Glutamatergic neuron (in vitro differentiated cells): ENCODE measurements at regions not wholly inside any gene's neighbourhood (a gene's known extent, or its start where the extent isn't known, plus 50 kb on each side); places are given as distances from the start of the nearest gene placed in this dataset.

Experiments used
- DNase-seq: peaks from one replicate; pipeline ENCODE4 v3.0.0; 2022
- H3K27ac Mint-ChIP-seq: one replicate; pipeline ENCODE4 v1.8.0; 2020; ENCODE audit warnings: mild to moderate bottlenecking, mixed read lengths, inconsistent platforms; ENCODE audit not compliant: unreplicated experiment
- H3K27me3 Mint-ChIP-seq: one replicate; pipeline ENCODE4 v1.8.0; 2020; ENCODE audit warnings: mild to moderate bottlenecking, moderate library complexity, mixed read lengths, inconsistent platforms; ENCODE audit not compliant: unreplicated experiment
- H3K36me3 Mint-ChIP-seq: one replicate; pipeline ENCODE4 v1.8.0; 2020; ENCODE audit warnings: mild to moderate bottlenecking, mixed read lengths, inconsistent platforms; ENCODE audit not compliant: unreplicated experiment
- H3K4me1 Mint-ChIP-seq: one replicate; pipeline ENCODE4 v1.8.0; 2020; ENCODE audit warnings: mild to moderate bottlenecking, low read depth, mixed read lengths, inconsistent platforms; ENCODE audit not compliant: unreplicated experiment
- H3K4me3 Mint-ChIP-seq: one replicate; pipeline ENCODE4 v1.8.0; 2020; ENCODE audit warnings: mild to moderate bottlenecking, mixed read lengths, inconsistent platforms; ENCODE audit not compliant: unreplicated experiment
- H3K9me3 Mint-ChIP-seq: one replicate; pipeline ENCODE4 v1.8.0; 2020; ENCODE audit warnings: mild to moderate bottlenecking, moderate library complexity, mixed read lengths, inconsistent platforms; ENCODE audit not compliant: unreplicated experiment
- CTCF ChIP-seq: fragments of 200-600 bp; sonication (generic); IDR thresholded peaks from one replicate; pipeline ENCODE4 v1.5.0; 2021; ENCODE audit not compliant: partially characterized antibody, unreplicated experiment

- no peak overlapping the region for H3K27ac Mint-ChIP-seq
- TF ChIP-seq CTCF: no peak
- no peaks in the 10 kb centered on the region for H3K36me3 Mint-ChIP-seq
- H3K4me3 Mint-ChIP-seq: no peak overlapping the region
- DNase-seq: no peak
- peaks cover 47% of the 10 kb centered on the region for H3K4me1 Mint-ChIP-seq
- H3K9me3 Mint-ChIP-seq: no peaks in the 10 kb centered on the region
- H3K27me3 Mint-ChIP-seq: peaks cover 4% of the 10 kb centered on the region
These were observed 72.8 kb downstream of the SIPA1L2 start for GRCh38 chr1:232557096-232557495.

GRCh38 chr1:232556351-232556750 lies 73.6 kb downstream of the SIPA1L2 start:
- H3K4me3 Mint-ChIP-seq: no peak overlapping the region
- H3K9me3 Mint-ChIP-seq: no peaks in the 10 kb centered on the region
- peaks cover 42% of the 10 kb centered on the region for H3K4me1 Mint-ChIP-seq
- TF ChIP-seq CTCF: no peak
- no peak for DNase-seq
- no peaks in the 10 kb centered on the region for H3K36me3 Mint-ChIP-seq
- H3K27ac Mint-ChIP-seq: no peak overlapping the region
- peaks cover 4% of the 10 kb centered on the region for H3K27me3 Mint-ChIP-seq

- H3K4me3 Mint-ChIP-seq: no peak overlapping the region
These were observed 74.3 kb downstream of the SIPA1L2 start for GRCh38 chr1:232555494-232556210.

GRCh38 chr1:232554409-232554808 lies 75.5 kb downstream of the SIPA1L2 start:
- H3K9me3 Mint-ChIP-seq: no peaks in the 10 kb centered on the region
- H3K4me3 Mint-ChIP-seq: no peak overlapping the region
- H3K36me3 Mint-ChIP-seq: no peaks in the 10 kb centered on the region
- H3K4me1 Mint-ChIP-seq: peaks cover 60% of the 10 kb centered on the region
- H3K27me3 Mint-ChIP-seq: peaks cover 4% of the 10 kb centered on the region
- no peak overlapping the region for H3K27ac Mint-ChIP-seq
- DNase-seq: no peak
- no peak for TF ChIP-seq CTCF

More at GRCh38 chr1:232555494-232556210, 74.3 kb downstream of the SIPA1L2 start:
- no peak overlapping the region for H3K27ac Mint-ChIP-seq
- no peak for TF ChIP-seq CTCF
- H3K4me1 Mint-ChIP-seq: peaks cover 47% of the 10 kb centered on the region
- no peaks in the 10 kb centered on the region for H3K9me3 Mint-ChIP-seq
- no peak for DNase-seq
- no peaks in the 10 kb centered on the region for H3K36me3 Mint-ChIP-seq
- H3K27me3 Mint-ChIP-seq: peaks cover 4% of the 10 kb centered on the region

- H3K4me1 Mint-ChIP-seq: peaks cover 64% of the 10 kb centered on the region
- no peaks in the 10 kb centered on the region for H3K9me3 Mint-ChIP-seq
- H3K4me3 Mint-ChIP-seq: no peak overlapping the region
- H3K27ac Mint-ChIP-seq: no peak overlapping the region
- H3K36me3 Mint-ChIP-seq: no peaks in the 10 kb centered on the region
- DNase-seq: no peak
- peaks cover 6% of the 10 kb centered on the region for H3K27me3 Mint-ChIP-seq
- no peak for TF ChIP-seq CTCF
These were observed 76.1 kb downstream of the SIPA1L2 start for GRCh38 chr1:232553809-232554208.
